ENCODE measurements at regions not wholly inside any gene's neighbourhood (a gene's known extent, or its start where the extent isn't known, plus 50 kb on each side); places are given as distances from the start of the nearest gene placed in this dataset.

GRCh38 chr5:124663101-124663506 lies 83.3 kb downstream of the ZNF608 start (continued):
- TF ChIP-seq ZNF224 (CRISPR knock-in tag; IDR thresholded peaks at IDR 0.05) (no peak), KIAA2018 (CRISPR knock-in tag; IDR thresholded peaks at IDR 0.05; ENCODE audit: borderline replicate concordance) (no peak), SMARCE1 (IDR thresholded peaks at IDR 0.05; ENCODE audit: borderline replicate concordance) (no peak), SNAPC5 (CRISPR knock-in tag; IDR thresholded peaks at IDR 0.05; ENCODE audit: borderline replicate concordance) (no peak), ZEB1 (IDR thresholded peaks at IDR 0.05; ENCODE audit: insufficient replicate concordance, low read depth) (no peak), E2F5 (CRISPR knock-in tag; conservative IDR thresholded peaks at IDR 0.05) (no peak), ZFY (CRISPR knock-in tag; IDR thresholded peaks at IDR 0.05) (peak; percentile 30; the same call in 1 of the 2 replicates), ZBTB7A (CRISPR knock-in tag; IDR thresholded peaks at IDR 0.05) (no peak), PRDM15 (CRISPR knock-in tag; IDR thresholded peaks at IDR 0.05) (no peak), ZNF503 (CRISPR knock-in tag; IDR thresholded peaks at IDR 0.05) (peak; percentile 77), SRSF1 (optimal IDR thresholded peaks at IDR 0.05; ENCODE audit: low read depth, low read length) (no peak), SMYD3 (CRISPR knock-in tag; IDR thresholded peaks at IDR 0.05) (no peak), EZH2 (conservative IDR thresholded peaks at IDR 0.05; ENCODE audit: low read depth, low read length) (no peak), ZSCAN30 (CRISPR knock-in tag; IDR thresholded peaks at IDR 0.05) (no peak), POLR2AphosphoS2 (IDR thresholded peaks at IDR 0.05; ENCODE audit: low read depth, low read length) (no peak), KLF15 (CRISPR knock-in tag; IDR thresholded peaks at IDR 0.05; ENCODE audit: borderline replicate concordance) (no peak)
